DOHH2 (cell line): ENCODE measurements at regions not wholly inside any gene's neighbourhood (a gene's known extent, or its start where the extent isn't known, plus 50 kb on each side); places are given as distances from the start of the nearest gene placed in this dataset.

ENCODE experiments used
- H3F3A ChIP-seq: fragments of 200-600 bp; sonication (generic), shearing (Covaris generic); 2 replicates; pipeline ENCODE4 v1.6.0; 2016; ENCODE audit warnings: antibody characterized with exemption, mild to moderate bottlenecking; ENCODE audit not compliant: control insufficient read depth, insufficient read depth
- H3K27ac ChIP-seq: fragments of 200-600 bp; sonication (generic); 2 replicates; pipeline ENCODE4 v1.5.1; 2014; ENCODE audit warnings: low read depth, mild to moderate bottlenecking, low read length, moderate library complexity
- H3K27me3 ChIP-seq: fragments of 200-600 bp; sonication (generic); 2 replicates; pipeline ENCODE4 v1.6.1; 2014; ENCODE audit warnings: mild to moderate bottlenecking, low read length, mixed read lengths; ENCODE audit not compliant: control insufficient read depth
- H3K36me3 ChIP-seq: fragments of 200-600 bp; sonication (generic); 2 replicates; pipeline ENCODE4 v1.6.1; 2014; ENCODE audit warnings: mild to moderate bottlenecking, low read length, moderate library complexity, mixed read lengths; ENCODE audit not compliant: control insufficient read depth
- H3K4me1 ChIP-seq: fragments of 200-600 bp; sonication (generic); 2 replicates; pipeline ENCODE4 v1.6.1; 2014; ENCODE audit warnings: mild to moderate bottlenecking, low read length, mixed read lengths; ENCODE audit not compliant: control insufficient read depth
- H3K4me2 ChIP-seq: fragments of 200-600 bp; sonication (generic); 2 replicates; pipeline ENCODE4 v1.6.0; 2014; ENCODE audit warnings: mild to moderate bottlenecking, low read length, moderate library complexity
- H3K4me3 ChIP-seq: fragments of 200-600 bp; sonication (generic); 2 replicates; pipeline ENCODE4 v1.5.1; 2014; ENCODE audit warnings: mild to moderate bottlenecking, low read length, mixed read lengths
- H3K79me2 ChIP-seq: fragments of 200-600 bp; sonication (generic); 2 replicates; pipeline ENCODE4 v1.6.1; 2014; ENCODE audit warnings: mild to moderate bottlenecking, low read length, mixed read lengths; ENCODE audit not compliant: control insufficient read depth
- H3K9me2 ChIP-seq: fragments of 200-600 bp; sonication (generic); replicated peaks from 2 replicates; pipeline ENCODE4 v1.6.1; 2014; ENCODE audit warnings: mild to moderate bottlenecking, low read length, mixed read lengths; ENCODE audit not compliant: control insufficient read depth
- H3K9me3 ChIP-seq: fragments of 200-600 bp; sonication (generic); 2 replicates; pipeline ENCODE4 v1.6.1; 2014; ENCODE audit warnings: antibody characterized with exemption, low read length, mixed read lengths; ENCODE audit not compliant: control insufficient read depth, insufficient read depth
- H4K20me1 ChIP-seq: fragments of 200-600 bp; sonication (generic); 2 replicates; pipeline ENCODE4 v1.6.0; 2014; ENCODE audit warnings: low read depth, mild to moderate bottlenecking, antibody characterized with exemption, low read length, moderate library complexity; ENCODE audit not compliant: control insufficient read depth, insufficient read depth
- EZH2phosphoT487 ChIP-seq: fragments of 200-600 bp; sonication (generic); IDR thresholded peaks from 2 replicates; pipeline ENCODE4 v1.6.1; 2017; ENCODE audit warnings: borderline replicate concordance, mild to moderate bottlenecking, antibody characterized with exemption, low read length, moderate library complexity, mixed read lengths
- TF ChIP-seq, protein P1 (sequence below): fragments of 200-600 bp; sonication (generic); IDR thresholded peaks from one replicate; pipeline ENCODE4 v1.5.1; 2014; ENCODE audit warnings: antibody characterized with exemption, mild to moderate bottlenecking, low read depth, low read length; ENCODE audit not compliant: poor library complexity, severe bottlenecking

DNA sequence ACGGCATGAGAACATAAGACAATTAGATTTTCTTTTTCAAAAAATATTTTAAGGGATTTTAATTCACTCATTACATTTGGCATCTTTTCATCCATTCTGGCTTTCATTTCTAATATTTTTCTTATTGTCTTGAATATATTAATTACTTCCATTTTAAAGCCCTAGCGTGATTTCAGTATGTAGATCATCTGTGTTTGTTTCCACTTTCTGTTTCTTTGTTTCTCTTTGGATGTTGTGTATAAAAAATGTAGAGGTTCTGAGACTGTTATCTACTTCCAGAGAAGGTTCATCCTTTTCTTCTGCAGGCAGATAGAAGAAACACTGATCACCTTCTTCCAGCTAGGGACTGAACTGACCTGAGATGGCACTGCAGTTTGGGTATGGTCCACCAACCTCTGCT, 664.4 kb upstream of the SLC39A10 start:
- Histone ChIP-seq H3K27me3 (no peaks in the 10 kb centered on the region), H3K9me3 (no peaks in the 10 kb centered on the region), H3K4me2 (no peak overlapping the region), H3K27ac (no peak overlapping the region), H3K4me1 (no peaks in the 10 kb centered on the region), H3K9me2 (no peaks in the 10 kb centered on the region), H3F3A (no peaks in the 10 kb centered on the region), H3K4me3 (no peak overlapping the region), H4K20me1 (no peaks in the 10 kb centered on the region), H3K36me3 (no peaks in the 10 kb centered on the region), H3K79me2 (no peaks in the 10 kb centered on the region)
- no peak for TF ChIP-seq EZH2phosphoT487
- TF ChIP-seq, protein P1, sequence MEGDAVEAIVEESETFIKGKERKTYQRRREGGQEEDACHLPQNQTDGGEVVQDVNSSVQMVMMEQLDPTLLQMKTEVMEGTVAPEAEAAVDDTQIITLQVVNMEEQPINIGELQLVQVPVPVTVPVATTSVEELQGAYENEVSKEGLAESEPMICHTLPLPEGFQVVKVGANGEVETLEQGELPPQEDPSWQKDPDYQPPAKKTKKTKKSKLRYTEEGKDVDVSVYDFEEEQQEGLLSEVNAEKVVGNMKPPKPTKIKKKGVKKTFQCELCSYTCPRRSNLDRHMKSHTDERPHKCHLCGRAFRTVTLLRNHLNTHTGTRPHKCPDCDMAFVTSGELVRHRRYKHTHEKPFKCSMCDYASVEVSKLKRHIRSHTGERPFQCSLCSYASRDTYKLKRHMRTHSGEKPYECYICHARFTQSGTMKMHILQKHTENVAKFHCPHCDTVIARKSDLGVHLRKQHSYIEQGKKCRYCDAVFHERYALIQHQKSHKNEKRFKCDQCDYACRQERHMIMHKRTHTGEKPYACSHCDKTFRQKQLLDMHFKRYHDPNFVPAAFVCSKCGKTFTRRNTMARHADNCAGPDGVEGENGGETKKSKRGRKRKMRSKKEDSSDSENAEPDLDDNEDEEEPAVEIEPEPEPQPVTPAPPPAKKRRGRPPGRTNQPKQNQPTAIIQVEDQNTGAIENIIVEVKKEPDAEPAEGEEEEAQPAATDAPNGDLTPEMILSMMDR, result no peak

DNA sequence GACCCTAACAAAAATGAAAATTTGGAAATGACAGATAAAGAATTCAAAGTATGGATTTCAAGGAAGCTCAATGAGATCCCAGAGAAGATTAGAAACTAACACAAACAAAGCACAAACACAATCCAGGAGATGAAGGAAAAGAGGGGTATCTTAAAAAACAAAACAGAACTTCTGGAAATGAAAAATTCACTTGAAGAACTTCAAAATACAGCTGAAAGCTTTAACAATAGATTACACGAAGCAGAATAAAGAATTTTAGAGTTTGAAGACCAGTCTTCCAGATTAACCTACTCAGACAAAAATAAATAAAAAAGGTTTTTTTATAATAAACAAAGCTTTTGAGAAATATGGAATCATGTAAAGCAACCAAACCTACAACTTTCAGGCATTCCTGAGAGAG, 671.8 kb upstream of the SLC39A10 start:
- no peaks in the 10 kb centered on the region for H3F3A ChIP-seq
- H3K4me2 ChIP-seq, result no peak overlapping the region
- no peaks in the 10 kb centered on the region for H4K20me1 ChIP-seq
- no peak overlapping the region for H3K27ac ChIP-seq
- H3K4me3 ChIP-seq, result no peak overlapping the region
- TF ChIP-seq, protein P1, result no peak
- no peaks in the 10 kb centered on the region for H3K9me2 ChIP-seq
- H3K9me3 ChIP-seq, result no peaks in the 10 kb centered on the region; the same call in 1 of the 2 replicates
- H3K27me3 ChIP-seq, result no peaks in the 10 kb centered on the region
- no peaks in the 10 kb centered on the region for H3K79me2 ChIP-seq
- H3K36me3 ChIP-seq, result no peaks in the 10 kb centered on the region
- no peaks in the 10 kb centered on the region for H3K4me1 ChIP-seq

DNA sequence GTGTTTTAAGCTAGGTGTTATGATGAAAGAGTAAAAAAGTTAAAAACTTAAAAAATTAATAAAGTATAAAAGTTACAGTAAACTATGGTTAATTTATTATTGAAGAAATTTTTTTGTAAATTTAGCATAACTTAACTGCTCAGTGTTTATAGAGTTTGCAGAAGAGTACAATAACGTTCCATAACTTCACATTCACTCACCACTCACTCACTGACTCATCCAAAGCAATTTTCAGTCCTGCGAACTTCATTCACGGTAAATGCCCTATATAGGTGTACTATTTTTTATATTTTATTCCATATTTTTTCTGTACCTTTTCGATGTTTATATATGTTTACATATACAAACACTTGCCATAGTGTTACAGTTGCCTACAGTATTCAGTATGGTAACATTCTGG, 694.8 kb upstream of the SLC39A10 start:
- no peaks in the 10 kb centered on the region for H3K9me2 ChIP-seq
- no peak overlapping the region for H3K27ac ChIP-seq
- H3F3A ChIP-seq, result no peaks in the 10 kb centered on the region
- H3K36me3 ChIP-seq, result no peaks in the 10 kb centered on the region
- no peaks in the 10 kb centered on the region for H3K9me3 ChIP-seq
- TF ChIP-seq, protein P1, result no peak
- no peak for TF ChIP-seq EZH2phosphoT487
- no peaks in the 10 kb centered on the region for H3K79me2 ChIP-seq
- H3K4me1 ChIP-seq, result no peaks in the 10 kb centered on the region
- H3K4me3 ChIP-seq, result no peak overlapping the region
- H3K4me2 ChIP-seq, result no peak overlapping the region
- no peaks in the 10 kb centered on the region for H4K20me1 ChIP-seq
- H3K27me3 ChIP-seq, result no peaks in the 10 kb centered on the region

DNA sequence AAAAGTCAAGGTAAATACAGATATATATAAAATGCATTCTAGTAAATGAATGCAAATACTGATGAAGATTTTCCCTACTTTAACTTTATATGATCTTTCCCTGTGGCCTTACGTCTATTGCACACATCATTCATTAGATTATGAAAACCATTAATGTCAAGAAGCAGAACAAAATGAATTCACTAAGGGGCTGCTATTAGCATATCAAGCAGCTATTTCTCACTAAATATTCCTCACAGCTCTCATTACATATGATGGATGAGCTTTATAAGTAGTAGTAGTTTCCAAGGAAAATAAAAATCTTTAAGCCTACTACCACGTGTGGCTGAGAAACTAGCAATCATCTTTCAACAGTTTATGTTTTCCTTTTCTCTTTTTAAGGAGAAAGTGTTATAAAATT, 702.8 kb upstream of the SLC39A10 start:
- no peak for TF ChIP-seq EZH2phosphoT487
- TF ChIP-seq, protein P1, result no peak
- Histone ChIP-seq H3K79me2 (no peaks in the 10 kb centered on the region), H3F3A (no peaks in the 10 kb centered on the region), H3K27me3 (no peaks in the 10 kb centered on the region), H3K9me3 (no peaks in the 10 kb centered on the region), H3K27ac (no peak overlapping the region), H4K20me1 (no peaks in the 10 kb centered on the region), H3K4me3 (no peak overlapping the region), H3K36me3 (no peaks in the 10 kb centered on the region), H3K4me2 (no peak overlapping the region), H3K4me1 (no peaks in the 10 kb centered on the region), H3K9me2 (no peaks in the 10 kb centered on the region)
